ENCODE measurements at regions not wholly inside any gene's neighbourhood (a gene's known extent, or its start where the extent isn't known, plus 50 kb on each side); places are given as distances from the start of the nearest gene placed in this dataset.

DNA sequence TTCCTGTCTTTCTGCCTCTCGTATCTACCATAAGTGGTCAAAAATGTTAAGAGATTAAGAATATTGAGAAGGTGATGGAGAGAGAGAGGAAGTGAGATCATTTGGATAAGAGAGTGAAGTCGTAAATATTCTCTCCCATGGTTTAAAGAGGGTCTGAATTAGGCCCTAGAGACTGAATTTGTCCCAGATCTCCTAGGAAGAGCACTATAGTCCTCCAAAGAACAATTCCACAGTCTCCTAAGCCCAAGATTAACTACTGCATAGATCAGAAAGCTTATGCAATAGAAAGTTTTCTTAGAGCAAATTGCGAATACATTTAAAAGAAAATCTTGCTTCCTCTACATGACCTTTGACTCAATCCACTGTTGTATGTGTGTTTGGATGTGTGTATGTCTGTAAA, 598.8 kb downstream of the TUSC7 start:
- no peak for DNase-seq (ENCODE audit: low spot score in 2 of 2)
- WGBS, 2 donors = 71% methylated on average over 3 of the region's 3 CpGs
- intact Hi-C loops (cut with DNase I; ENCODE audit: low total_unique reads) = no loop called here
- TF ChIP-seq, protein P1, sequence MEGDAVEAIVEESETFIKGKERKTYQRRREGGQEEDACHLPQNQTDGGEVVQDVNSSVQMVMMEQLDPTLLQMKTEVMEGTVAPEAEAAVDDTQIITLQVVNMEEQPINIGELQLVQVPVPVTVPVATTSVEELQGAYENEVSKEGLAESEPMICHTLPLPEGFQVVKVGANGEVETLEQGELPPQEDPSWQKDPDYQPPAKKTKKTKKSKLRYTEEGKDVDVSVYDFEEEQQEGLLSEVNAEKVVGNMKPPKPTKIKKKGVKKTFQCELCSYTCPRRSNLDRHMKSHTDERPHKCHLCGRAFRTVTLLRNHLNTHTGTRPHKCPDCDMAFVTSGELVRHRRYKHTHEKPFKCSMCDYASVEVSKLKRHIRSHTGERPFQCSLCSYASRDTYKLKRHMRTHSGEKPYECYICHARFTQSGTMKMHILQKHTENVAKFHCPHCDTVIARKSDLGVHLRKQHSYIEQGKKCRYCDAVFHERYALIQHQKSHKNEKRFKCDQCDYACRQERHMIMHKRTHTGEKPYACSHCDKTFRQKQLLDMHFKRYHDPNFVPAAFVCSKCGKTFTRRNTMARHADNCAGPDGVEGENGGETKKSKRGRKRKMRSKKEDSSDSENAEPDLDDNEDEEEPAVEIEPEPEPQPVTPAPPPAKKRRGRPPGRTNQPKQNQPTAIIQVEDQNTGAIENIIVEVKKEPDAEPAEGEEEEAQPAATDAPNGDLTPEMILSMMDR (IDR thresholded peaks at IDR 0.05) = no peak
- TF ChIP-seq POLR2A (IDR thresholded peaks at IDR 0.05) = no peak
- H3K4me3 ChIP-seq (ENCODE audit: low read depth, poor library complexity, severe bottlenecking) = no peak overlapping the region

DNA sequence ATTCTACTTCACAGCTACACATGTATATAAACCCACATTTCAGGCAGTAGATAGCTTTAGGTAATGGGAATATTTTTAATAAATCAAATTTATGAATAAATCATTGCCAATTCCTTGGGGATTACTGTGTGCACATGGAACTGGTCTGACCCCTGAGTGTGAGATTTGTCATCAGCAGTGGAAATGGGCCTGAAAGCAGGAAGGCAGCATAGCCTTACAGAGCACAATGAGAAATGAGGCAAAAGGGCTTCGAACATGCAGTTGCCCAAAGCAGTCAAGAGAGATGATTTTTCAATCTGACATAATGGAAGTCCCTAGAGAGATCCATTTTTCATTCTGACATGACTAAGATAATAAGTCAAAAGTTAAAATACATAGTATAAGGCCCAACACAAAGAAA, 599.2 kb downstream of the TUSC7 start:
- intact Hi-C loops (cut with DNase I; ENCODE audit: low total_unique reads) = no loop called here
- TF ChIP-seq POLR2A (IDR thresholded peaks at IDR 0.05) = no peak
- TF ChIP-seq, protein P1 (IDR thresholded peaks at IDR 0.05) = no peak
- no peak for DNase-seq (ENCODE audit: low spot score in 2 of 2)
- H3K4me3 ChIP-seq (ENCODE audit: low read depth, poor library complexity, severe bottlenecking) = no peak overlapping the region
- 83 to 93% methylated on average over 1 of the region's 1 CpG for WGBS, 2 donors

DNA sequence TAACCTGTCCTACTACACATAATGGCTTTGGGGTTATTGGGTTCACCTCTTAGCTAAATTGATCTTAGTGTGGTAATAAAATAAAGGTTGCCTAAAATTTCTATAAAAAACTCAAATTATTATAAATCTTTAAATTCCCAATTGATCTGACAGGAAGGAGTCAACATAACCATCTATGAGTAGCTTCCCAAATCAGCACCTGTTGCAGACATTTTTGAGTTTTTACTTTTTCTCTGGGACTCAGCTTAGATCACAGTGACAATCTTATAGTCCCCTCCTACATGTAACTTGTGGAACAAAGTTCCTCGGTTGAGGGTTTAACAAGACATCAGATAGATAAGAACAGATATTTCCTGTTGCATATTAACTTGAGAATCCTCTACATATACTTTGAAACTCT, 601.0 kb downstream of the TUSC7 start:
- intact Hi-C loops (cut with DNase I; ENCODE audit: low total_unique reads) = no loop called here
- DNase-seq (ENCODE audit: low spot score in 2 of 2) = no peak
- 33 to 38% methylated on average over 1 of the region's 1 CpG for WGBS, 2 donors
- no peak for TF ChIP-seq POLR2A (IDR thresholded peaks at IDR 0.05)
- TF ChIP-seq, protein P1 (IDR thresholded peaks at IDR 0.05) = no peak
- no peak overlapping the region for H3K4me3 ChIP-seq (ENCODE audit: low read depth, poor library complexity, severe bottlenecking)

DNA sequence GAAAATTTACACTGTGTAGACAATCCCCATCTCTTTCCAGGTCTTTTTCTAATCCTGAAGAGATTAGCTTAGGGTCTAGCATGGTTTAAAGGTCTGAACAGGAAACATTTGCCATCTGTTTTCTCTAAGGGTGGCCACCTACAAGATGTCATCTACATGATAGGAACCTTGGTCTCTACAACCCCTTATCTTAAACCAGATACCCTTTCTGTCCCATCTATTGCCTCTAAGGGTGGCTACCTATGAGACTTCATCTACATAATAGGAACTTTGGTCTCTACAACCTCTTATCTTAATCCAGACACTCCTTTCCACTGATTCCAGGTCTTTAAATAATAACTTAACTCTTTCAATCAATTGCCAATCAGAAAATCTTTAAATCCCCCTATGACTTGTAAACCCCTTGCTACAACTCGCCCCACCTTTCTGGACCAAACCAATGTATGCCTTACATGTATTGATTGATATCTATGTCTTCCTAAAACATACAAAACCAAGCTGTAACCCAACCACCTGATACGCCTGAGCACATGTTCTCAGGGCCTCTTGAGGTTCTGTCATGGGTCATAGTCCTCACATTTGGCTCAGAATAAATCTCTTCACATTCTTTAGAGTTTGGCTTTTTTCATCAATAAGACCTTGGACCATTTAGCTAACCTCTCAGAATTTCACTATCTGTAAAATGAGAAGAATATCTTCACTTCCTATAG, 605.0 kb downstream of the TUSC7 start:
- no peak for DNase-seq (ENCODE audit: low spot score in 2 of 2)
- TF ChIP-seq, protein P1 (IDR thresholded peaks at IDR 0.05) = no peak
- no peak for TF ChIP-seq POLR2A (IDR thresholded peaks at IDR 0.05)
- intact Hi-C loops (cut with DNase I; ENCODE audit: low total_unique reads) = no loop called here
- no peak overlapping the region for H3K4me3 ChIP-seq (ENCODE audit: low read depth, poor library complexity, severe bottlenecking)
- WGBS, 2 donors = 74 to 82% methylated on average over 2 of the region's 2 CpGs

DNA sequence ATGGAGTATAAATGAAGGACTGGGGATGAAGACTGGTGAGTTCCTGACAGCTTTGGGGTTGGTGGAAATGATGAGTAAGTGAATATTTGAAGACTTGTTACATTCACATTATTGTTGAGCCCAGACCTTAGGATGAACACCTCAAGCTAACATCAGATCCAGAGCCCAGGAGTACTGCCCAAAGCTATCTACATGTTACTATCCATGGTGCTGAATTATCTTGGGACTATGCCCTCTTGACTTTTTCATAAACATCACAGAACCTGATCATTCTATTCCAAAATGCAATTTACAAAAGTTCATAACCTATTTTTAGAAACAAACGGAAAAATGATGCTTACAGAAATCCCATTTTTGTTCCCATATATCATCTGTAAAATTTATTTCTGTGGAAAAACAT, 613.3 kb downstream of the TUSC7 start:
- DNase-seq (ENCODE audit: low spot score in 2 of 2) = no peak
- intact Hi-C loops (cut with DNase I; ENCODE audit: low total_unique reads) = no loop called here
- H3K4me3 ChIP-seq (ENCODE audit: low read depth, poor library complexity, severe bottlenecking) = no peak overlapping the region
- no peak for TF ChIP-seq POLR2A (IDR thresholded peaks at IDR 0.05)
- WGBS, 2 donors = 17 to 31% methylated on average over 1 of the region's 1 CpG

- TF ChIP-seq, protein P1 (IDR thresholded peaks at IDR 0.05) = no peak
- no peak for TF ChIP-seq POLR2A (IDR thresholded peaks at IDR 0.05)
Measured at GRCh38 chr3:117346901-117347300, 637.3 kb downstream of the TUSC7 start.

More at GRCh38 chr3:117346901-117347300, 637.3 kb downstream of the TUSC7 start:
- no peak overlapping the region for H3K4me3 ChIP-seq (ENCODE audit: low read depth, poor library complexity, severe bottlenecking)
- no peak for DNase-seq (ENCODE audit: low spot score in 2 of 2)
- intact Hi-C loops (cut with DNase I; ENCODE audit: low total_unique reads) = no loop called here
- 65 to 68% methylated on average over 3 of the region's 3 CpGs for WGBS, 2 donors

All from lower leg skin (tissue), 4 donors.